ENCODE measurements at regions not wholly inside any gene's neighbourhood (a gene's known extent, or its start where the extent isn't known, plus 50 kb on each side); places are given as distances from the start of the nearest gene placed in this dataset.
"Not testable (repeated sequence)": the region's sequence is repeated elsewhere in the genome, so short reads cannot be mapped to it uniquely, and the experiment has no call there.

- H4K8ac ChIP-seq (ENCODE audit: low read depth, low read length); H3K4ac ChIP-seq (ENCODE audit: low read depth, low read length); H3K9ac ChIP-seq (ENCODE audit: low read length); H3K56ac ChIP-seq (ENCODE audit: low read length); H3K23ac ChIP-seq (ENCODE audit: low read length); H2BK15ac ChIP-seq (replicated peaks; ENCODE audit: low read depth); H3K4me3 ChIP-seq (ENCODE audit: low read length); H3K79me1 ChIP-seq (ENCODE audit: low read length); H3K18ac ChIP-seq (ENCODE audit: low read length); H2BK5ac ChIP-seq (ENCODE audit: low read length); H3K27me3 ChIP-seq (ENCODE audit: insufficient read depth, low read length, poor library complexity); H2AK5ac ChIP-seq (ENCODE audit: low read length); H3K4me2 ChIP-seq (ENCODE audit: low read length); H3K36me3 ChIP-seq (ENCODE audit: control insufficient read depth, insufficient read depth, low read length); H3K27ac ChIP-seq (ENCODE audit: low read depth, low read length); H3K4me1 ChIP-seq (ENCODE audit: control insufficient read depth, low read depth, low read length); DNase-seq; H2BK120ac ChIP-seq (ENCODE audit: low read depth, low read length); H3K79me2 ChIP-seq (ENCODE audit: control insufficient read depth, insufficient read depth, low read length); H4K5ac ChIP-seq (ENCODE audit: low read length): not testable (repeated sequence)
- WGBS (ENCODE audit: extremely low coverage, insufficient coverage, low lambda C conversion rate) = no CpG with 5 or more reads among the region's 6 CpGs
These were observed 218.9 kb upstream of the FRG2C start for GRCh38 chr3:75445234-75445633.

- H4K5ac ChIP-seq (ENCODE audit: low read length); H2AK5ac ChIP-seq (ENCODE audit: low read length); H3K79me1 ChIP-seq (ENCODE audit: low read length); H2BK120ac ChIP-seq (ENCODE audit: low read depth, low read length); H2BK15ac ChIP-seq (replicated peaks; ENCODE audit: low read depth); H3K4me3 ChIP-seq (ENCODE audit: low read length); H4K8ac ChIP-seq (ENCODE audit: low read depth, low read length); H3K27me3 ChIP-seq (ENCODE audit: insufficient read depth, low read length, poor library complexity); H3K18ac ChIP-seq (ENCODE audit: low read length); H2BK5ac ChIP-seq (ENCODE audit: low read length); H3K9ac ChIP-seq (ENCODE audit: low read length); DNase-seq; H3K4me2 ChIP-seq (ENCODE audit: low read length); H3K56ac ChIP-seq (ENCODE audit: low read length); H3K27ac ChIP-seq (ENCODE audit: low read depth, low read length); H3K4me1 ChIP-seq (ENCODE audit: control insufficient read depth, low read depth, low read length); H3K23ac ChIP-seq (ENCODE audit: low read length); H3K79me2 ChIP-seq (ENCODE audit: control insufficient read depth, insufficient read depth, low read length); H3K36me3 ChIP-seq (ENCODE audit: control insufficient read depth, insufficient read depth, low read length); H3K4ac ChIP-seq (ENCODE audit: low read depth, low read length): not testable (repeated sequence)
- WGBS (ENCODE audit: extremely low coverage, insufficient coverage, low lambda C conversion rate) = no CpG with 5 or more reads among the region's 11 CpGs
These were observed 217.2 kb upstream of the FRG2C start for GRCh38 chr3:75446948-75447347.

DNA sequence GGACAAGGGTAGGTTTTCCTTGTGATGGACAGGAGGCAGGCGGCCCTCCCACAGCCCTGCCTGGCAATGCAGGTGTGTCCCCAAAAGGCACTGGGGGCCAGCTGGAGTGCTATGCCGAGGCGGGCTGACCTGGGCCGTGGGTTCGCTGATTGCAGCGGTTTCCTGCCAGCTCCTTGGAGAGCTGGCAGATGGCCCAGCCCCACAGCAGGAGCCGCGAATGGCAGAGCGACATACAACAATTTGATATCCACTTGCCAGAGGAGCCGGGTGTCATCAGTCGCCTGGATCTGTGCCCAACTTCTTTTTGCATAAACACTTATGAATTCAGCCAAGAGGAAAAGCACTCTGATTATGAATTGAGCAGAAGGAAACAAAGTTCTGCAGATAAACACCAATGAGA is 210.8 kb upstream of the FRG2C start:
- not testable (repeated sequence) for H2BK5ac ChIP-seq (ENCODE audit: low read length); H3K56ac ChIP-seq (ENCODE audit: low read length); H4K5ac ChIP-seq (ENCODE audit: low read length); H3K18ac ChIP-seq (ENCODE audit: low read length); H2BK120ac ChIP-seq (ENCODE audit: low read depth, low read length); H3K27ac ChIP-seq (ENCODE audit: low read depth, low read length); DNase-seq; H2BK15ac ChIP-seq (replicated peaks; ENCODE audit: low read depth); H3K79me2 ChIP-seq (ENCODE audit: control insufficient read depth, insufficient read depth, low read length); H3K4me1 ChIP-seq (ENCODE audit: control insufficient read depth, low read depth, low read length); H3K4me2 ChIP-seq (ENCODE audit: low read length); H3K79me1 ChIP-seq (ENCODE audit: low read length); H3K23ac ChIP-seq (ENCODE audit: low read length); H4K8ac ChIP-seq (ENCODE audit: low read depth, low read length); H3K27me3 ChIP-seq (ENCODE audit: insufficient read depth, low read length, poor library complexity); H3K9ac ChIP-seq (ENCODE audit: low read length); H3K4ac ChIP-seq (ENCODE audit: low read depth, low read length); H2AK5ac ChIP-seq (ENCODE audit: low read length); H3K4me3 ChIP-seq (ENCODE audit: low read length); H3K36me3 ChIP-seq (ENCODE audit: control insufficient read depth, insufficient read depth, low read length)
- no CpG with 5 or more reads among the region's 11 CpGs for WGBS (ENCODE audit: extremely low coverage, insufficient coverage, low lambda C conversion rate)

- not testable (repeated sequence) for H3K4me2 ChIP-seq (ENCODE audit: low read length); H3K18ac ChIP-seq (ENCODE audit: low read length); H3K4me1 ChIP-seq (ENCODE audit: control insufficient read depth, low read depth, low read length); H4K8ac ChIP-seq (ENCODE audit: low read depth, low read length); H3K27me3 ChIP-seq (ENCODE audit: insufficient read depth, low read length, poor library complexity); H2BK120ac ChIP-seq (ENCODE audit: low read depth, low read length); H2AK5ac ChIP-seq (ENCODE audit: low read length); H3K79me2 ChIP-seq (ENCODE audit: control insufficient read depth, insufficient read depth, low read length); H3K56ac ChIP-seq (ENCODE audit: low read length); H2BK5ac ChIP-seq (ENCODE audit: low read length); H4K5ac ChIP-seq (ENCODE audit: low read length); DNase-seq; H3K4me3 ChIP-seq (ENCODE audit: low read length); H3K27ac ChIP-seq (ENCODE audit: low read depth, low read length); H2BK15ac ChIP-seq (replicated peaks; ENCODE audit: low read depth); H3K79me1 ChIP-seq (ENCODE audit: low read length); H3K9ac ChIP-seq (ENCODE audit: low read length); H3K23ac ChIP-seq (ENCODE audit: low read length); H3K4ac ChIP-seq (ENCODE audit: low read depth, low read length); H3K36me3 ChIP-seq (ENCODE audit: control insufficient read depth, insufficient read depth, low read length)
- WGBS (ENCODE audit: extremely low coverage, insufficient coverage, low lambda C conversion rate) = no CpG with 5 or more reads among the region's 1 CpG
These were observed 210.3 kb upstream of the FRG2C start for GRCh38 chr3:75453839-75454238.

- not testable (repeated sequence) for H3K56ac ChIP-seq (ENCODE audit: low read length)
- WGBS (ENCODE audit: extremely low coverage, insufficient coverage, low lambda C conversion rate) = no CpG with 5 or more reads among the region's 4 CpGs
These were observed 189.6 kb upstream of the FRG2C start for GRCh38 chr3:75474530-75474929.

DNA sequence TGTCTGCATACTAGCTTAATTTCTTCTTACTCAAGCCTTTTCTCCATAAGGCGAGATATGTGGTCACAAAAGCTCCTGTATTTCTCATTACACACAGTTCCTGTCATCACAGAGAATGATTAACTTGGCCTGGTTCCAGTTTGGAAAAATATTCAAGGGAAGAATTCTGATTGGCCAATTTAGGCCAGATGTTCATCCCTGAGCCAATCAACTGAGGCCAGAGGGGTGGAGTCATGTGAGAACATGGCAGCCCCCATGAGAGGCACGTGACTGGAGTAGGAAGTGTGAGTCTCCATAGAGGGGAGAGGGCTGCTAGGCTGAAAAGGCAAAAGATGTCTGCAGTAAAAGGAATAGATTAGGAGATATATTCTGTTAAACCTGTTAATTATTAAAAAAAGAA is 167.5 kb upstream of the FRG2C start:
- H3K56ac ChIP-seq (ENCODE audit: low read length); H3K4ac ChIP-seq (ENCODE audit: low read depth, low read length); H3K18ac ChIP-seq (ENCODE audit: low read length); H4K8ac ChIP-seq (ENCODE audit: low read depth, low read length); H3K27ac ChIP-seq (ENCODE audit: low read depth, low read length); H4K5ac ChIP-seq (ENCODE audit: low read length); H3K79me1 ChIP-seq (ENCODE audit: low read length); H2BK5ac ChIP-seq (ENCODE audit: low read length); H3K4me2 ChIP-seq (ENCODE audit: low read length); H2BK120ac ChIP-seq (ENCODE audit: low read depth, low read length); H3K4me3 ChIP-seq (ENCODE audit: low read length); H2AK5ac ChIP-seq (ENCODE audit: low read length); H3K9ac ChIP-seq (ENCODE audit: low read length); H3K36me3 ChIP-seq (ENCODE audit: control insufficient read depth, insufficient read depth, low read length); H3K79me2 ChIP-seq (ENCODE audit: control insufficient read depth, insufficient read depth, low read length); H3K4me1 ChIP-seq (ENCODE audit: control insufficient read depth, low read depth, low read length); H3K27me3 ChIP-seq (ENCODE audit: insufficient read depth, low read length, poor library complexity); DNase-seq; H3K23ac ChIP-seq (ENCODE audit: low read length); H2BK15ac ChIP-seq (replicated peaks; ENCODE audit: low read depth): not testable (repeated sequence)
- no CpG with 5 or more reads among the region's 2 CpGs for WGBS (ENCODE audit: extremely low coverage, insufficient coverage, low lambda C conversion rate)

More at GRCh38 chr3:75474530-75474929, 189.6 kb upstream of the FRG2C start:
- not testable (repeated sequence) for H3K79me2 ChIP-seq (ENCODE audit: control insufficient read depth, insufficient read depth, low read length); H3K79me1 ChIP-seq (ENCODE audit: low read length); H3K4me1 ChIP-seq (ENCODE audit: control insufficient read depth, low read depth, low read length); H3K23ac ChIP-seq (ENCODE audit: low read length); H4K8ac ChIP-seq (ENCODE audit: low read depth, low read length); H2BK120ac ChIP-seq (ENCODE audit: low read depth, low read length); H3K4ac ChIP-seq (ENCODE audit: low read depth, low read length); H2BK15ac ChIP-seq (replicated peaks; ENCODE audit: low read depth); H3K36me3 ChIP-seq (ENCODE audit: control insufficient read depth, insufficient read depth, low read length); H2BK5ac ChIP-seq (ENCODE audit: low read length); H3K27ac ChIP-seq (ENCODE audit: low read depth, low read length); H3K4me3 ChIP-seq (ENCODE audit: low read length); H3K4me2 ChIP-seq (ENCODE audit: low read length); H3K18ac ChIP-seq (ENCODE audit: low read length); H3K9ac ChIP-seq (ENCODE audit: low read length); H4K5ac ChIP-seq (ENCODE audit: low read length); H2AK5ac ChIP-seq (ENCODE audit: low read length); DNase-seq; H3K27me3 ChIP-seq (ENCODE audit: insufficient read depth, low read length, poor library complexity)

Data from mesendoderm (in vitro differentiated cells).